Endothelial cell (in vitro differentiated cells): ENCODE measurements at regions not wholly inside any gene's neighbourhood (a gene's known extent, or its start where the extent isn't known, plus 50 kb on each side); places are given as distances from the start of the nearest gene placed in this dataset.

ENCODE experiments used
- DNase-seq: peaks from one replicate; pipeline ENCODE4 v3.0.0; 2021; ENCODE audit warnings: low spot score
- H3K27ac Mint-ChIP-seq: one replicate; pipeline ENCODE4 v1.8.0; 2021; ENCODE audit warnings: mixed read lengths, inconsistent platforms; ENCODE audit not compliant: unreplicated experiment
- H3K27me3 Mint-ChIP-seq: one replicate; pipeline ENCODE4 v1.8.0; 2021; ENCODE audit warnings: mild to moderate bottlenecking, moderate library complexity, mixed read lengths, inconsistent platforms; ENCODE audit not compliant: unreplicated experiment
- H3K36me3 Mint-ChIP-seq: one replicate; pipeline ENCODE4 v1.8.0; 2021; ENCODE audit warnings: mild to moderate bottlenecking, low read depth, mixed read lengths, inconsistent platforms; ENCODE audit not compliant: unreplicated experiment
- H3K4me1 Mint-ChIP-seq: one replicate; pipeline ENCODE4 v1.8.0; 2021; ENCODE audit warnings: mild to moderate bottlenecking, mixed read lengths, inconsistent platforms; ENCODE audit not compliant: unreplicated experiment
- H3K4me3 Mint-ChIP-seq: one replicate; pipeline ENCODE4 v1.8.0; 2021; ENCODE audit warnings: mild to moderate bottlenecking, mixed read lengths, inconsistent platforms; ENCODE audit not compliant: unreplicated experiment
- H3K9me3 Mint-ChIP-seq: one replicate; pipeline ENCODE4 v1.8.0; 2021; ENCODE audit warnings: mixed read lengths, inconsistent platforms; ENCODE audit not compliant: unreplicated experiment
- CTCF ChIP-seq: fragments of 200-600 bp; sonication (generic); IDR thresholded peaks from one replicate; pipeline ENCODE4 v1.5.0; 2021; ENCODE audit warnings: antibody characterized with exemption; ENCODE audit not compliant: unreplicated experiment

DNA sequence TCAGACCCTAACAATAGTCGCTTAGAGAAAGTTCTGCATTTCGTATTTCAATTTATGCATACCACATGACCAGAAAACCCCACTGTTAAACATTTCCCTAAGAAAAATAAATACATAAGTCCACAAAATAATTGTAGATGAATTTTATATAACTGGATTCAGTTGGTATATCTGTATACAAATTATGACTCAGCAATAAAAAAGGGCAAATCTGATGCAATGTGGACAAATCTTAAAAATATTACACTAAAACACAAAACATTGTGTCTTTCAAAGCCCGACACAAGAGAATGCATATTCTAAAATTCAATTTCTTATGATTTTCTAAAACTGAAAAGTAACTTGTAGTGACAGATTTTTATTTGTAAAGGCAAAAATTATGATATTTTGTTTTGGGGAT lies 1005.0 kb downstream of the EFNB2 start:
- no peaks in the 10 kb centered on the region for H3K9me3 Mint-ChIP-seq
- no peak for DNase-seq
- no peaks in the 10 kb centered on the region for H3K27me3 Mint-ChIP-seq
- H3K36me3 Mint-ChIP-seq = no peaks in the 10 kb centered on the region
- no peak overlapping the region for H3K27ac Mint-ChIP-seq
- no peak overlapping the region for H3K4me3 Mint-ChIP-seq
- no peaks in the 10 kb centered on the region for H3K4me1 Mint-ChIP-seq
- no peak for TF ChIP-seq CTCF

DNA sequence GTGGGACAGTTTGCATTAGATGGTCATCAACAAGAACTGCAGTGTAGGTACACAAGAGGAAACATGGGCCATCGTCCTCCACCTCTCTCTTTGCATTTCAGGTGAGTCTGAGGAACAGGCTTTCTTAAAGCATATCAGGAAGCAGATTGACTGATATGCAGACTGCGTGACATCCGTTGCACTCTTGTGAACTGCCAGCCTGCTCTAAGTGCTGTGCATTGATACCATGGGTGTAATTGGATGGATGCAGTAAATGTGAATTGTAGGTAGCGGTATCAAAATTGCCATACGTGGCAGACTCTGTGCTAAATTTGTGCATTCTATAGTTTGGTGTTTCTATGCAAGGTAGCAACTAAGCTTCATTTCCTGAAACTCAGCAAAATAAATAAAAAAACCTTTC lies 1008.3 kb downstream of the EFNB2 start:
- H3K4me1 Mint-ChIP-seq = no peaks in the 10 kb centered on the region
- no peak overlapping the region for H3K4me3 Mint-ChIP-seq
- DNase-seq = no peak
- H3K36me3 Mint-ChIP-seq = no peaks in the 10 kb centered on the region
- H3K9me3 Mint-ChIP-seq = no peaks in the 10 kb centered on the region
- no peak for TF ChIP-seq CTCF
- H3K27ac Mint-ChIP-seq = no peak overlapping the region
- H3K27me3 Mint-ChIP-seq = no peaks in the 10 kb centered on the region

- Mint-ChIP-seq H3K4me1 (no peaks in the 10 kb centered on the region), H3K27me3 (no peaks in the 10 kb centered on the region), H3K9me3 (no peaks in the 10 kb centered on the region), H3K27ac (no peak overlapping the region), H3K36me3 (no peaks in the 10 kb centered on the region), H3K4me3 (no peak overlapping the region)
- DNase-seq = no peak
- no peak for TF ChIP-seq CTCF
Observed at GRCh38 chr13:105519771-105520170, 1015.7 kb downstream of the EFNB2 start.

- H3K4me3 Mint-ChIP-seq = no peak overlapping the region
- DNase-seq = no peak
- no peaks in the 10 kb centered on the region for H3K9me3 Mint-ChIP-seq
- H3K27me3 Mint-ChIP-seq = no peaks in the 10 kb centered on the region
- no peaks in the 10 kb centered on the region for H3K4me1 Mint-ChIP-seq
- no peak overlapping the region for H3K27ac Mint-ChIP-seq
- no peaks in the 10 kb centered on the region for H3K36me3 Mint-ChIP-seq
- TF ChIP-seq CTCF = no peak
Observed at GRCh38 chr13:105518086-105518485, 1017.4 kb downstream of the EFNB2 start.

- H3K4me3 Mint-ChIP-seq = no peak overlapping the region
- DNase-seq = no peak
- peaks cover 11% of the 10 kb centered on the region for H3K4me1 Mint-ChIP-seq
- TF ChIP-seq CTCF = no peak
- H3K9me3 Mint-ChIP-seq = no peaks in the 10 kb centered on the region
- no peaks in the 10 kb centered on the region for H3K27me3 Mint-ChIP-seq
- H3K36me3 Mint-ChIP-seq = no peaks in the 10 kb centered on the region
- H3K27ac Mint-ChIP-seq = no peak overlapping the region
Observed at GRCh38 chr13:105514401-105514800, 1021.1 kb downstream of the EFNB2 start.
